GM12864 (cell line): ENCODE measurements at regions not wholly inside any gene's neighbourhood (a gene's known extent, or its start where the extent isn't known, plus 50 kb on each side); places are given as distances from the start of the nearest gene placed in this dataset.

Source experiments
- DNase-seq: peaks from one replicate; pipeline ENCODE4 v3.0.0-alpha.2; 2011; ENCODE audit warnings: low read depth
- H3K4me3 ChIP-seq: 2 replicates; pipeline ENCODE4 v1.5.1; 2011; ENCODE audit warnings: mild to moderate bottlenecking, low read depth, low read length, control low read depth
- TF ChIP-seq, protein P1 (sequence below): IDR thresholded peaks from 2 replicates; pipeline ENCODE4 v1.5.1; 2011; ENCODE audit warnings: low read depth, mild to moderate bottlenecking, moderate library complexity, low read length, control low read depth, inconsistent platforms; ENCODE audit errors: missing control alignments

DNA sequence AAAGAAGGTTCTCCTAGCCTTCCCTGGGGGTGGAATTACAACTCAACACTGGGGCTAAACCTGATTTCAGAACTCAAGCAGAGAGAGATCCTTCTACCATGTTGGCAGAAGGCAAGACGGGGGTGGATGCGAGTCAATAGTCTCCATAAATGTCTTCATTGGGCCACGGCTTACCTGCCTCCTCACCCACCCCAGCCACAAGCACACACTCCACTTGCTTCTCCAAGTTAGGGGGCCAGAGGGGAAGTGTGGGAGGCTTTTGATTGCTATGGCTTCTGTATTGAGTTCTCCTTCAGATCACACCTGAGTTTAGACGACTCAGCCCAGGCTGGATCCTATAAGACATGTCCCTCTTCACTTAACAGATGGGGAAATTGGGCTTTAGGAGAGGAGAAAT is 178.9 kb downstream of the UACA start:
- TF ChIP-seq, protein P1, sequence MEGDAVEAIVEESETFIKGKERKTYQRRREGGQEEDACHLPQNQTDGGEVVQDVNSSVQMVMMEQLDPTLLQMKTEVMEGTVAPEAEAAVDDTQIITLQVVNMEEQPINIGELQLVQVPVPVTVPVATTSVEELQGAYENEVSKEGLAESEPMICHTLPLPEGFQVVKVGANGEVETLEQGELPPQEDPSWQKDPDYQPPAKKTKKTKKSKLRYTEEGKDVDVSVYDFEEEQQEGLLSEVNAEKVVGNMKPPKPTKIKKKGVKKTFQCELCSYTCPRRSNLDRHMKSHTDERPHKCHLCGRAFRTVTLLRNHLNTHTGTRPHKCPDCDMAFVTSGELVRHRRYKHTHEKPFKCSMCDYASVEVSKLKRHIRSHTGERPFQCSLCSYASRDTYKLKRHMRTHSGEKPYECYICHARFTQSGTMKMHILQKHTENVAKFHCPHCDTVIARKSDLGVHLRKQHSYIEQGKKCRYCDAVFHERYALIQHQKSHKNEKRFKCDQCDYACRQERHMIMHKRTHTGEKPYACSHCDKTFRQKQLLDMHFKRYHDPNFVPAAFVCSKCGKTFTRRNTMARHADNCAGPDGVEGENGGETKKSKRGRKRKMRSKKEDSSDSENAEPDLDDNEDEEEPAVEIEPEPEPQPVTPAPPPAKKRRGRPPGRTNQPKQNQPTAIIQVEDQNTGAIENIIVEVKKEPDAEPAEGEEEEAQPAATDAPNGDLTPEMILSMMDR: no peak
- DNase-seq: no peak
- H3K4me3 ChIP-seq: no peak overlapping the region

DNA sequence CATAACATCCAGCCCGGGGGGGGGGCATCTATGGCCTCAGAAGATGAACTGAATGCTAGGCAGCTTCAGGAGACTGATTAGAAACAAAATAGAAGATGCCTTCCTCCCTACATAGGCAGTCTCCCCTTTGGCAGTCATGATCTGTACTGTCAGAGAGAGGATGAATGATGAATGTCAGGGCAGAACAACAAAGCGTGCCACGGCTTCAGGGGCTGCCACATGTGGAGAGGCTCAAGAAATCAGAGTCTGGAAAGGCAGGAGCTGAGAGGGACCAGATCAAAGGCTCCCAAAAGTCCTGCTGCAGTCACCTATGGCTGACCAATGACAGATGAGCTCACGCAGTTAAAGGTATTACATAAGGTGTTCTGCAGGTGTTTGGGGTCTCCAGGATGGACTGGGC is 180.4 kb downstream of the UACA start:
- H3K4me3 ChIP-seq: no peak overlapping the region
- no peak for DNase-seq
- TF ChIP-seq, protein P1: no peak

DNA sequence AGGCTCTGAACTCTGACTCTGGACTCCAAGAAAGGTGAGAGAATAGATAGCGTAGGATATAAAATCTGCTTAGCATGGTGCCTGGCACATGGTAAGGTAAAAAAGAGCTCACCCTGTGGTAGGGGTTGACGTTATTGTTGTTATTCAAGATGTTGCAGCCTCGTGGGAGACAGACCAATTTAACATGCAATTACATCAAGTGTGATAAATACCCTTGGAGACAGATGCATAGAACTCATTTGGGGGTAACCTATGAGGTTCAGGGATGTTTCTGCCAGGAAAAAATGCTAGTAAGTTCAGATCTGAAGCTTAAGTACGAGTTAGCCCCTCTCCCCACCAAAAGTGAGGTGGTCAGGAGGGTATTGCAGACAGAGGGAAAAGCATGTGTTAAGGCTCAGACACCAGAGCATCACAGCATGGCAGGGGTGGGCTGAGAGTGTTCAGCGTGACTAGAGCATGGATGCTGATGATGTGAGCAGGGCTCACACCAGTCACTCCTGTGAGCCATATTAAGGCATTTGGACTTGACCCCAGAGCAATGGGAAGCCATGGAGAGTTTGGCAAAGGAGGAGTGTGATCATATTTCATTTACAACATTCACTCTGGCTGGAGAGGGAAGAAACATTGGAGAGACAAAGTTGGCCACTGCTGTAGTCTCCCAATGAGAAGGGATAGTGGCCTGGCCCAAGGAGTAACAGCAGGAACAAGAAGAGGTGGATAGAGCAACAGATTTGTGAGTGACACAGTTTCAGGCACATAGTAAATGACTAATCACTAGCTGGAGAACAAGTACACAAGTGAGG is 181.0 kb downstream of the UACA start:
- TF ChIP-seq, protein P1: no peak
- no peak overlapping the region for H3K4me3 ChIP-seq
- no peak for DNase-seq

DNA sequence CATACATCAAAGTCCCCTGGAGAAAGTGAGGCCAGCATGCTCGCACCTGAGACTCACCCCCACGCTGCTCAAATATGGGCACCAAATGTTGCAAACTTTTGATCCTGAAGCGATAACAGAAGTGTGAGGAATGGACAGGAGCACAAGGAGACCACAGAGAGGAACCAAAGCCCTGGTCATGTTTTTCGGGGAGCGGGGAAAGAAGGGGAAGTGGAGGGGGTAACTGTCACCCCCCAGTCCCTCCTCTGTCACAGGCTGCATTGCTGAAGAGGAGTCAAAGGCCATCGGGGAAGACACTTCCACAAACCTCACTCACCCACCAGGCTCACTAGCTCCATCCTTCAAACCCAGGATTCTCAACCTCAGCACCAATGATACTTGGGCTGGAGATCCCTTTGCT is 182.4 kb downstream of the UACA start:
- H3K4me3 ChIP-seq: no peak overlapping the region
- no peak for DNase-seq
- TF ChIP-seq, protein P1: no peak

DNA sequence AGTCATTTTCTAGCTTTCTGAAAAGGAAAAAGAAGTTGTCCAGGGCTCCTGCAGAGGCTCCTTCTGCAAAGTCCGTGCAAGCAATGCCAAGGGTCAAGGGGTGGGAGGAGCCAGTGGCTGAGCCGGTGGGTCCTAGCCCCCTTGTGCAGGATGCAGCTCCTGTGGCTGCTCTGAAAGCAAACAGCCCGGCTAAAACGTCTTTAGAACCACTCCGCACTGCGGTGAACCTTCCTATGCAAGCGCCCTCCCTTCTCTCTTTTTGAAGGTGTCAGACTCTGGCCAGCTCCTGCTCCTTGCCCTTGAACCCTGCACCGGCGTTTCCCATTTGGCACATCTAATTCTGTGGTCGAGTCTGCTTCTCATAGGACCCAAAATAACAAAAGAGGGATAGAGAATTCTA is 183.1 kb downstream of the UACA start:
- no peak overlapping the region for H3K4me3 ChIP-seq
- DNase-seq: no peak
- TF ChIP-seq, protein P1: no peak

DNA sequence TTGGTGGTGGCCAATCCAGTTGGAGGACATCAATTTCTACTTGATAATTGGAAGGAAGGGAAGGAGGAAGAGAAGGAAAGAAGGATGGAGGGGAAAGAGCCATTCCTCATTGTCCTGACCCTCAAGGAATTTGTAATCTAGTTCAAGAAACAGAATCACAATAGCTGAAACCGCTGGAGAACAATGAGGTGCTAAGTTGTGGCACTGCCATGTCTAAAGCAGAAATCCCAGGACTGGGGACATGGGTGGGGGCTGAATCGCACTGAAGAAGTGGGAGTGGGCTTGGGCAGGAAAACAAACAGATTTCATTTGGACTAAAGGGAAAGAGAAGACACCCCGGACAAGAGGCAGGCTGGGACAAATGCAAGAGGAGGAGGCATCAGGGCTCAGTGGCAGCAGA is 183.6 kb downstream of the UACA start:
- TF ChIP-seq, protein P1: no peak
- DNase-seq: no peak
- no peak overlapping the region for H3K4me3 ChIP-seq

DNA sequence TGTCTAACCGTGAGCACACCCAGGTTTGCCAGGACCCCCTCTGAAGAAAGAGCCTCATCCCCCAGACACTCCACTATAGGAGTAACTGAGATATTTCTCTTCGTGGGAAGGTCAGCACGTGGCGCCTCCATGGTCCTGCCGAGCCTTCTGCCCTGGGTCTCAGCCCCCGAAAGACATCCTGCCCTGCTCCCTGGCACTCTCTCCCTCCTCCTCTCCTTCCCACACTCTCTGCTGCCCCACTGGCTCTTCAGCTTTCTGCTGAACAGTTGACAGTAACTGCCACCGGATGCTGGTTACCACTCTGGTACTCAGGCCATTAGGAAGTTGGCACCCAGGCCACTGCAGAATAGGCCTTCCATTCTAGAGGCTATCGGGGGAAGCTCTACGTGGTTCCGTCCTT is 185.2 kb downstream of the UACA start:
- TF ChIP-seq, protein P1: no peak
- DNase-seq: no peak
- no peak overlapping the region for H3K4me3 ChIP-seq
